Pons (tissue), 1 donor: ENCODE measurements at regions not wholly inside any gene's neighbourhood (a gene's known extent, or its start where the extent isn't known, plus 50 kb on each side); places are given as distances from the start of the nearest gene placed in this dataset.
"Not testable (repeated sequence)": the region's sequence is repeated elsewhere in the genome, so short reads cannot be mapped to it uniquely, and the experiment has no call there.

Source experiments
- DNase-seq: peaks from one replicate; pipeline ENCODE4 v3.0.0-alpha.2; 2016; ENCODE audit warnings: low spot score

GRCh38 chr12:76664731-76665130 is 99.2 kb upstream of the ZDHHC17 start:
- DNase-seq, result no peak

DNA sequence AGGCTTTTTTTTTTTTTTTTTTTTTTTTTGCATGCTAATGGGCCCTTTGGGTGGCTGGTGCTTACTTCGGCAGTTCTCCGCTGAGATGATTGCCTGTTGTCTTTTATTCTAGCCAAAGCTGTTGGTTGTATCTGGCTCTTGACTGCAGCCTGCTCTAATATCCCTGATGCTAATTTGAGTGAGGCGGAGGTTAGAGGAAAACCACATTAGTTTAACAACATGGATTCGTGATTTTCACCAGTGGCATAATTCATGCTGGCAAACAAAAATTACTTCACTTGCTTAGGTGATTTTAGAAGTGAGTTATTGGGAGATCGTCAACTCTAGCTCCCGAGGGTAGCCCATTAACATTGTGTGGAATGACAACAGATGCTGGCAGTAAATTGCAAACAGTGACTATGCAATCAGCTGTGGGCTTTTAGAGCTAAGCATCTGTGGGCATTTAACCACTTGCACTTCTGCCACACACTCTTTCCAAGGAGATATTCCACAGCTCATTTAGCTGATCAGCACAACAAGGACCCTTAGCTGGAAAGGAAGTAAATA is 97.6 kb upstream of the ZDHHC17 start:
- DNase-seq, result peak; percentile 16

DNA sequence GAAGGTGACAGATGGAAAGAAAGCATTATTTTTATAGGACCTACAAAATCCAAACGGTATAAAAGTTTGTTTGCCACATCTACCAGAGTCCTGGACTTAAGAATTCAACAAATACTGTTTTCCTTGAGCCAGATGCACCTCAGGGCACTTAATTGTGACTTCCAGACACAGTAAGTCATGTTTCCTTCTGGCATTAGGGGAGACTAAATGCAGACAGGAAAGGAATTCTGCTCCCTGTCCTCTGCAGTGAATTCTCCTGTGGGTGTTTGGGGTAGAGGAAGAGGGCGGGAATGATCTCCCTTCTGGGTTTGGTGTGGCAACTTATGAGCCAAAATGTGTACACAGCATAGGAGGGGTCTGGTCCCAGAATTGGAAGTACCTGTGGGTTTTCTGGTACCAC is 93.9 kb upstream of the ZDHHC17 start:
- no peak for DNase-seq

GRCh38 chr12:76670776-76671175 is 93.1 kb upstream of the ZDHHC17 start:
- DNase-seq, result no peak

- no peak for DNase-seq
Measured at GRCh38 chr12:76674669-76675315, 89.1 kb upstream of the ZDHHC17 start.

- DNase-seq, result not testable (repeated sequence)
Measured at GRCh38 chr12:76676261-76676660, 87.7 kb upstream of the ZDHHC17 start.

GRCh38 chr12:76678992-76679391 is 84.9 kb upstream of the ZDHHC17 start:
- no peak for DNase-seq

DNA sequence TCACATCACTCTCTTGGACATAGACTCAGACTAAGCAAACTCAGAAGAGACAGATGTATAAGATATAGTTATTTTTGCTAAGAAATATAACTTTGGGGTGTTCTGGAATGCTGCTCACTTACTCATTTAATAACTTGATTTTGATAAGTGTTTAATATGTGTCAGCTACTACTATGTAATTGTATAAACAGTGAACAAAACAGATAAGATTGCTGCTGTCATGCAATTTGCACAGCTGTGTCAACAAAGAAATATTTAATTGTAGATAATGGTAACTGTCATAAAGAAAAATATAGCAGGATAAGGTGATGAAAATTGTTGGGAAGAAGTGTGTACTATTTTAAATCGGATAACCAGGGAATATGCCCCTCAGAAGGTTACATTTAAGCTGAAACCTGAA is 84.1 kb upstream of the ZDHHC17 start:
- DNase-seq, result no peak

DNA sequence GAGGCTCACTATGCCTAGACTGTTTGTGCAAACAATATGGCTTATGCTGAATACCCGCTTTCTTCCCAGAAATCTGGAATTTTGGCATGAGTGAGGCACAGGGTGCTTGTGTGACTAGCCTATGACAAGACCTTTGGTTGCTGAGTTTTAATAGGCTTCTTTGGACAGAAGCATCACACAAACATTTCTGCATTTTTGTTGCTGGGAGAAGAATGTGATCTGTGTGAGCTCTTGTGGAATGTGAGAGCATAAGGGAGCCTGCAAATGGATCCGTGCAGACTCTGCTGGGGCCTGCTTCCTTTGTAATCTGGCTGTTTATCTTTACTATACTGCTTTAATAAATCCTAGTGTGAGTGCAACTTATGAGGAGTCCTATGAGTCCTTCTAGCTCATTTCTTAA is 83.0 kb upstream of the ZDHHC17 start:
- DNase-seq, result no peak

- peak; percentile 44 for DNase-seq
Measured at GRCh38 chr12:76685246-76685678, 78.7 kb upstream of the ZDHHC17 start.

DNA sequence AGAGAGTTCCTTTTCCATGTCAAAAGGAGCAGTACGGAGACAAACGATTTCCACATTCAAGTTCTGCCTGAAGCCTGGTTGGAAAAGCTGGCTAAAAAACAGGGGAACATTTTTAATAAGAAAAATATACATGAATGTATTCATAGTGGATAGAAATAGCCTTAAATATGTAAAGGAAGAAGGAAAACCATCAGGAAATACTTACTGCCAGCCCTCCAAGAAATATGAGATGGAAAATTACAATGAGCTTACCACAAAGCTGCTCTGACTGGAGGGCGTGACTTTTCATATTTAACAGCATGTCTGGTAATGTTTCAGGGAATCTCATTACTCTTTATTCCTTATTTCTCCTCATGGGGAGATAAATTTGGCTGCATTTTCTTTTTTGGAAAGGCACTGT is 75.9 kb upstream of the ZDHHC17 start:
- DNase-seq, result no peak

- no peak for DNase-seq
Measured at GRCh38 chr12:76688631-76689030, 75.3 kb upstream of the ZDHHC17 start.

- no peak for DNase-seq
Measured at GRCh38 chr12:76690921-76691700, 72.8 kb upstream of the ZDHHC17 start.

DNA sequence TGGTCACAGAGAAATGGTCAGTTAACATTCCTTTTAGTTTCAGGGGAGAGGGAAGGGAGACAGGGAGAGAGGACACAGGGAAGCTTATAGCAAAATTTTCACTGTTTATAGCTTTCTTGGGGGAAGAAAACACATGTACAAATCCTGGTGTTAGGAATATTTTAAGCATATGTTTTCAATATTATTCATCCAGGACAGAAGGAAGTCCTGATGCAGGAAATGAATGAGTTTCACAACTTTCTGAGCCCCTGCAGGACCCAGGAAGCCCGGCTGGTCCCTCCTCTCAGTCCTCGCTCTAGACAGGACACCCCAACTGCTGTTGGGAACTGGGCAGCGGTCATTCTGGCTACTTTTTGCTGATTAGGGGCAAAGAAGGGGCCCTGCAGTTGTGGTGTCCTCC is 71.1 kb upstream of the ZDHHC17 start:
- DNase-seq, result no peak

DNA sequence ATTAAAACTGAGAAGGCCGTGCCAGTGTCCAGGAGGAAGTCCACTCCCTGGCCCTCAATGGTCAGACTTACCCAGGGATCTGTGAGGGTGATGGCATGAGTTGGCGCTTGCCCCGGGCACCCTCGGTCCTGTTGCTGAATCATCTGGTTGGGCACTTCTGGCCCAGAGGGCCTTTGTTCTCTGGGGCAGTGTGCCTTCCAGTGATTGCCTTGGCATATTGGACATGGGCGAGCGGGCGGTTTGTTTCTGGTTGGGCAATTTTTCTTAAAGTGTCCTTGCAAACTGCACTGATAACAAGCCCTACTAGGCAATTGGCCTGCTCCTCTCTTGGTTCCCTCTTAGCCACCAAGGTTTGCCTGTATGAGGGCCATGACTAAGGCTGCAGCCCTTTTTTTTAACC is 69.5 kb upstream of the ZDHHC17 start:
- DNase-seq, result no peak

GRCh38 chr12:76696186-76696585 is 67.7 kb upstream of the ZDHHC17 start:
- DNase-seq, result no peak

DNA sequence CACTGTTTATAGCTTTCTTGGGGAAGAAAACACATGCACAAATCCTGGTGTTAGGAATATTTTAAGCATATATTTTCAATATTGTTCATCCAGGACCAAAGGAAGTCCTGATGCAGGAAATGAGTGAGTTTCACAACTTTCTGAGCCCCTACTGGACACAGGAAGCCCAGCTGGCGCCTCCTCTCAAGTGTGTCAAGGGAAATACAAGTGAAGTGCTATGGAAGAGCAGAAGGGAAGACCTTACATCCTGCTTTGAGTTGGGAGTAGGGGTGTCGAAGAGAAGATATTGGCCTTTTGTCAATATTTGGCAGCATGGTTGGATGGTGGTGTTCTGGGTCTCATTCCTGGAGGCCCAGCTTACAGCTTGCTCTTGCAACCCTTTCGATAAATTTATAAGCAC is 66.1 kb upstream of the ZDHHC17 start:
- DNase-seq, result no peak

DNA sequence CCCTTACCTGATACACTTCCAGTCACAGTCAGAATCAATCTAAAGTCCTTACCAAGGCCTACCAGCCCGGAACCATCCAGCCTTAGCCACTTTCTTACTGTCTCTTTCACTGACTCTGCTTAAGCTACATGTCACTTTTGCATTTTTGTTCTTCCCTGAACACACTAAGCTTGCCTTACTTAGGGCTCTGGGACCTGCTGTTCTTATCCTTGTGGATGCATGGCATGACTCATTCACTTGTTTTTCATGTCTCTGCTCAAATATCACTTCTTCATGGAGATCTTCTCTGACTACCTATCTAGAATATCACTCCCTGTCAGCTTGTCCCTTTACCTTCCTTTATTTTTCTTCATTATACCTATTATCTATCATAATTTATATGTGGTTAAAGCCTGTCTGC is 65.6 kb upstream of the ZDHHC17 start:
- no peak for DNase-seq

DNA sequence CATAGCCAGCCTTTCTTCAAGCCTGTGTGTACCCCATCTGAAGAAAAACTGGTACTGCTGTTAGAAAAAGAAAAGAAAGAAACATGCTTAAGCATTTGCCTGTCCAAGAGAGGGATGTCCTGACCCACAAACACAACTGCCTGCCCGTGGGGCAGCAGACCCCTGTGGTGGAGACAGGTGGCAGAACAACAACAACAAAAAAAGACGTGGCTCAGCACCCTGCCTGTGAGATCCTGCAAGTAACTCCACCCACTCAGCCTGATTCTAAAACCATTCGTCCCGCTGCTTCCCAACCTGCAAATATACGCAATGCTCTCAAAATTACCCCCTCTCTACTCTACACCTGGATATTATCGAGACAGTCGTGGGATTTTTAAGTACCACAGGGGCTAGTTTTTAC is 64.9 kb upstream of the ZDHHC17 start:
- DNase-seq, result no peak

- no peak for DNase-seq
Measured at GRCh38 chr12:76701690-76702089, 62.2 kb upstream of the ZDHHC17 start.

GRCh38 chr12:76702946-76703345 is 61.0 kb upstream of the ZDHHC17 start:
- DNase-seq, result no peak

- DNase-seq, result no peak
Measured at GRCh38 chr12:76704693-76705092, 59.2 kb upstream of the ZDHHC17 start.

GRCh38 chr12:76706101-76706500 is 57.8 kb upstream of the ZDHHC17 start:
- no peak for DNase-seq

DNA sequence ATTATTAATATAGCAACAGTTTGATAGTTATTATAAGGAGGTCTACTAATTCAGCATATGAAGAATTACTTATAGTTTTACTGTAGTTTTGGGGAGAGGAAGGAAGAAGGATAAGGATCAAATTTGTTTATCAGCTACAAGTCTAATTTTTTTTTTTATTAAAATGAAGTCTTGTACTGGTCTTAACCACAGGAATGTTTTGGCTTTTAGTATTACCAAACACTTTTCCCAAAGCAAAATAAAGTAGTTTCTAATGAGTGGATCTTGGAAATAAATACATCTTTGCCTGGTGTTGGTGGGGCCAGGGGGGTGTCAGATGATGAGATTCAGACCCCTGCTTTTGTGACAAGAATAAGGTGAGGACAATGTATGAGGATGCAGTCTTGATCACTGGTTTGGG is 57.2 kb upstream of the ZDHHC17 start:
- DNase-seq, result no peak
